Body of pancreas (tissue), 4 donors: ENCODE measurements at regions not wholly inside any gene's neighbourhood (a gene's known extent, or its start where the extent isn't known, plus 50 kb on each side); places are given as distances from the start of the nearest gene placed in this dataset.

Experiments
- ATAC-seq: fragments of 150-250 bp; one replicate; pipeline ENCODE4 v1.9.1; 2016
- DNase-seq, 4 donors: peaks; one replicate each; pipeline ENCODE4 v3.0.0-alpha.2; 2019
- H3K27ac ChIP-seq, 4 donors: fragments of 200-600 bp; sonication (generic); 1 replicate in 3 of 4; 2 replicates in 1 of 4; pipeline versions ENCODE4 v1.5.1 to v1.6.1; 2016 to 2019; ENCODE audit warnings: mild to moderate bottlenecking in 1 of 4, mixed read lengths in 1 of 4, moderate library complexity in 1 of 4
- H3K27me3 ChIP-seq, 2 donors: fragments of 200-600 bp; sonication (generic); one replicate each; pipeline ENCODE4 v1.6.0; 2016; ENCODE audit warnings: mild to moderate bottlenecking in 1 of 2
- H3K36me3 ChIP-seq, 2 donors: fragments of 200-600 bp; sonication (generic); replicated peaks in 1 of 2; 2 replicates each; pipeline ENCODE4 v1.5.1; 2016; ENCODE audit warnings: low read depth in 2 of 2; ENCODE audit not compliant: insufficient read depth in 1 of 2
- H3K4me1 ChIP-seq: fragments of 200-600 bp; sonication (generic); one replicate; pipeline ENCODE4 v1.6.0; 2016
- H3K4me3 ChIP-seq, 2 donors: fragments of 200-600 bp; sonication (generic); 1 replicate in 1 of 2; 2 replicates in 1 of 2; pipeline ENCODE4 v1.5.1; 2016 to 2019
- H3K9me3 ChIP-seq, 3 donors: fragments of 200-600 bp; sonication (generic); 1 replicate in 2 of 3; 2 replicates in 1 of 3; pipeline ENCODE4 v1.5.1; 2016
- POLR2A ChIP-seq, 3 donors: fragments of 450-650 bp; IDR thresholded peaks; one replicate each; pipeline ENCODE4 v1.6.1; 2016; ENCODE audit warnings: antibody characterized with exemption in 3 of 3, mild to moderate bottlenecking in 2 of 3
- WGBS, 2 donors: methylation state at CpG; one replicate each; pipeline ENCODE4 v1.1.5; 2017; 5-methylcytosine and 5-hydroxymethylcytosine counted together
- intact Hi-C: fragments of 100-400 bp; cut with DNase I; formaldehyde crosslinking; loops from one replicate; pipeline ENCODE4 v1.15.1; 2023
- TF ChIP-seq, protein P1 (sequence below), 7 experiments: fragments of 450-650 bp in 4 of 7; fragments of 200-600 bp in 3 of 7; sonication (generic) in 3 of 7; IDR thresholded peaks; one replicate each; pipeline ENCODE4 v1.5.1; 2016 to 2019; ENCODE audit warnings: antibody characterized with exemption in 7 of 7

DNA sequence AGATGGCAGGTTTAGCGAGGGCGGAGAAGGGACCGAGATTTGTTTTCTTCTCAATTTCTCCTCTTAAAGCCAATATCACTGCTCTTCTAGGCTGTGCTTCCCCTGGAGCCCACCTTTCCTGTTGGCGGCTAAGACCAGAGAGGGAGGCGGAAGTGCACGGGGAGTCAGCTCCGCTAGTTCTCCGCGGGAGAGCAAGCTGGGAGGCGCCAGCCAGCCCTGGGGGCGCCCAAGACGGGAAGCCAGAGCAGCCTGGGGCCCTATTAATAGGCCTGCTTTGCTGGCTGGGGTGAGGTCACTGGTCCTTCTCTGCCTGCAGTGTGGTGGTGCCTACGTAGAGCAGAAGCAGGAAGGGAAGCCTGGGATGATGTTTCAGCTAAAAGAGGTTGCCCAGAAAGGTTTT is 61.6 kb downstream of the LSM5 start:
- H3K4me1 ChIP-seq, result peaks cover 6% of the 10 kb centered on the region
- TF ChIP-seq, protein P1, sequence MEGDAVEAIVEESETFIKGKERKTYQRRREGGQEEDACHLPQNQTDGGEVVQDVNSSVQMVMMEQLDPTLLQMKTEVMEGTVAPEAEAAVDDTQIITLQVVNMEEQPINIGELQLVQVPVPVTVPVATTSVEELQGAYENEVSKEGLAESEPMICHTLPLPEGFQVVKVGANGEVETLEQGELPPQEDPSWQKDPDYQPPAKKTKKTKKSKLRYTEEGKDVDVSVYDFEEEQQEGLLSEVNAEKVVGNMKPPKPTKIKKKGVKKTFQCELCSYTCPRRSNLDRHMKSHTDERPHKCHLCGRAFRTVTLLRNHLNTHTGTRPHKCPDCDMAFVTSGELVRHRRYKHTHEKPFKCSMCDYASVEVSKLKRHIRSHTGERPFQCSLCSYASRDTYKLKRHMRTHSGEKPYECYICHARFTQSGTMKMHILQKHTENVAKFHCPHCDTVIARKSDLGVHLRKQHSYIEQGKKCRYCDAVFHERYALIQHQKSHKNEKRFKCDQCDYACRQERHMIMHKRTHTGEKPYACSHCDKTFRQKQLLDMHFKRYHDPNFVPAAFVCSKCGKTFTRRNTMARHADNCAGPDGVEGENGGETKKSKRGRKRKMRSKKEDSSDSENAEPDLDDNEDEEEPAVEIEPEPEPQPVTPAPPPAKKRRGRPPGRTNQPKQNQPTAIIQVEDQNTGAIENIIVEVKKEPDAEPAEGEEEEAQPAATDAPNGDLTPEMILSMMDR (IDR thresholded peaks at IDR 0.05), result no peak
- no peak for TF ChIP-seq POLR2A (IDR thresholded peaks at IDR 0.05)
- no peak overlapping the region for H3K4me3 ChIP-seq
- ATAC-seq, result no peak
- no peak overlapping the region for H3K27ac ChIP-seq
- H3K36me3 ChIP-seq, result no peaks in the 10 kb centered on the region
- no peaks in the 10 kb centered on the region for H3K9me3 ChIP-seq
- H3K27me3 ChIP-seq, result peaks cover 0 to 16% of the 10 kb centered on the region in 2 donors
- DNase-seq, result no peak
- WGBS, 2 donors, result 20 to 24% methylated on average over 7 to 13 of the region's 13 CpGs
- intact Hi-C loops, result no loop called here

DNA sequence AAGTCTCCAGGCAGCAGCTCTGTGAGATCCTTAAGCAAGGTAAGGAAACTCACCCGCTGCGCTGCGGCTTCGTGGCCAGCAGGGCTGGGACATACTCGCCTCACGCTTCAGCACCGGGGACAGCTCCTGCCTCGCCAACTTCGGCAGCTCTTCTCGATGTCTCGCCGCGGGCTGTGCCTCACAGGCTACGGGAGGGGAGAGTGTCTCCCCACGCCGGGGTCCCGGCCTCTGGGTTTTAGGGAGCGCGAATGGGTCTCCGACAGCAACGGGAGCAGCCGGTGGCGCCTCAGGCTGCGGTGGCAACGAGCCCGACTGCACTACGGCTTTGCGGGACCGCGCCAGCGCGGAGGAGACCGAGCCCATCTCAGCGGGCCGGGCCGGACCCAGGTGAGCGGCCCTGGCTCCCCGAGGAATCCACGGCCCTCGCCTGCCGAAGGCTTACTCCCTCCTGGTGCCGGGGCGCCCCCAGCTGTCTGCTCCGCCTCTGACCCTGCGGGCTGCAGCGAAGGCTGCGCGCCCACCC is 62.4 kb downstream of the LSM5 start:
- 6 to 12% methylated on average over 5 to 41 of the region's 48 CpGs for WGBS, 2 donors
- no peak overlapping the region for H3K4me3 ChIP-seq

DNA sequence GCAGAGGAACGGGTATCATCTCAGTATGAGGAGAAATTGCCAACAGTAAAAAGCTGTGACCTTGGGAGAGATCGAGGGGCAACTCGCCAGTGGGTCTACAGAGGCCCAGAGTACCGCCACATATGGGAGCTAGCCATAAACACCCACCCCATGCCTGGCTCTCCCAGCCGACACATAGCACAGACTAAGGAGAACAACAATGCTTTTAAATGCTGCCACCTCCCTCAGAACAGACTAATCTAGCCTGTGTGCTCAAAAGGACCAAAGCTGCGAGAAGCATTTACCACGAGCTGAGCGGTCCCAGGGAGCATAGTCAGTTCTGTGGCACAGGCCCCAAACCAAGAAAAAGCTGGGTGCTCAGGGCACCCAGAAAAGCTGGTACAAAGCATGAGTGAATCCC is 73.3 kb downstream of the LSM5 start:
- no peaks in the 10 kb centered on the region for H3K36me3 ChIP-seq
- H3K4me3 ChIP-seq, result no peak overlapping the region
- H3K9me3 ChIP-seq, result no peaks in the 10 kb centered on the region
- DNase-seq (no peak), ATAC-seq (no peak)
- H3K4me1 ChIP-seq, result no peaks in the 10 kb centered on the region
- whole genome bisulfite sequencing, 2 donors, result 70 to 74% methylated on average over 8 of the region's 8 CpGs
- no peaks in the 10 kb centered on the region for H3K27me3 ChIP-seq
- H3K27ac ChIP-seq, result no peak overlapping the region
- no peak for TF ChIP-seq POLR2A (IDR thresholded peaks at IDR 0.05)
- TF ChIP-seq, protein P1 (IDR thresholded peaks at IDR 0.05), result no peak
- intact Hi-C loops, result no loop called here

More for the DNA sequence above, 62.4 kb downstream of the LSM5 start:
- H3K9me3 ChIP-seq, result no peaks in the 10 kb centered on the region
- H3K4me1 ChIP-seq, result peaks cover 6% of the 10 kb centered on the region
- H3K36me3 ChIP-seq, result no peaks in the 10 kb centered on the region
- intact Hi-C loops, result no loop called here
- TF ChIP-seq, protein P1 (IDR thresholded peaks at IDR 0.05), result peak in 6 of 7 experiments; percentile 21 to 54 (median 44)
- TF ChIP-seq POLR2A (IDR thresholded peaks at IDR 0.05), result no peak
- no peak overlapping the region for H3K27ac ChIP-seq
- H3K27me3 ChIP-seq, result peaks cover 0 to 16% of the 10 kb centered on the region in 2 donors
- ATAC-seq (peak; percentile 87), DNase-seq (peak; percentile 70 to 81 (median 76))

DNA sequence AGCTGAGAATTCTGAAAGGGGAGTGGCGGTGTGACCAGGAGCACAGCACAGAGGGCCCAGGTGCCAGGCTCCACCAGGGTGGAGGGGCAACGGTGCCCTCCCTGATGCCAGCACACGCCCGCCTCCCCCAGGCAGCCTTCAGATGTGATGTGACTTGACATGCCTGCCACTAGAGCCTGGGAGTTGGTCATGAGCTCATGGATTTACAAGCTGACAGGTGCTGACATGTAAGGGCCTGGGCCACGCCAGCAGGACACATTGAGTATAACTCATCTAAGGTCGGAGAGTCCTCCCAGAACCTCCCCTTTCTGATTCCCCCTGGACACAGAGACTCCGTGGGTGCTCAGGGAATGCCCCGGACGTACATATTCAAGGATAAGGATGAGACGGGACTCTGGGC is 74.2 kb downstream of the LSM5 start:
- intact Hi-C loops, result no loop called here
- H3K9me3 ChIP-seq, result no peaks in the 10 kb centered on the region
- H3K4me3 ChIP-seq, result no peak overlapping the region
- ATAC-seq (no peak), DNase-seq (no peak)
- WGBS, 2 donors, result 64 to 72% methylated on average over 10 of the region's 10 CpGs
- H3K36me3 ChIP-seq, result no peaks in the 10 kb centered on the region
- TF ChIP-seq POLR2A (IDR thresholded peaks at IDR 0.05), result no peak
- TF ChIP-seq, protein P1 (IDR thresholded peaks at IDR 0.05), result no peak
- no peaks in the 10 kb centered on the region for H3K4me1 ChIP-seq
- H3K27ac ChIP-seq, result no peak overlapping the region
- H3K27me3 ChIP-seq, result no peaks in the 10 kb centered on the region

DNA sequence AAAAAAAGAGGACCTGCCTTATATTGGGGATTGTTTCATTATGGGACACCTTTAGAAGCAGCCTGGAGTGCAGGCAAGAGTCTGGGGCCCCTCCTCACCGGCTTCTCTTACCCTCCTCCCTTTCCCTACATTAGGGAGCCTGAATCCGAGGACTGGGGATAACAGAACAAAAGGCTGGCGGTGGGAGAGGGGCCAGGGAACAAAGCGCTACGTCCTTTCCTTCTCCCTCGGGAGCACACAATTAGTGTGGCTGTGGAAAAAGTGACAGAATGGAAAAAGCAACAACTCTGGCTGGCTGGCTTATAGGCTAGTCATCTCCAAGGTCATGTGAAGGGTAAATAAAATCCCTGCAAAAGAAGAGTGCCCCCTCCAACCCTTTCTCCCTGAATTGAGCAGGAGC is 74.7 kb downstream of the LSM5 start:
- no peaks in the 10 kb centered on the region for H3K36me3 ChIP-seq
- H3K27ac ChIP-seq, result no peak overlapping the region
- ATAC-seq, result no peak
- H3K4me1 ChIP-seq, result no peaks in the 10 kb centered on the region
- no peak for DNase-seq
- H3K27me3 ChIP-seq, result no peaks in the 10 kb centered on the region
- intact Hi-C loops, result no loop called here
- no peaks in the 10 kb centered on the region for H3K9me3 ChIP-seq
- TF ChIP-seq POLR2A (IDR thresholded peaks at IDR 0.05), result no peak
- TF ChIP-seq, protein P1 (IDR thresholded peaks at IDR 0.05), result no peak
- WGBS, 2 donors, result 43 to 46% methylated on average over 6 of the region's 6 CpGs
- H3K4me3 ChIP-seq, result no peak overlapping the region
